HG03095 (cell line): ENCODE measurements at regions not wholly inside any gene's neighbourhood (a gene's known extent, or its start where the extent isn't known, plus 50 kb on each side); places are given as distances from the start of the nearest gene placed in this dataset.

Experiments used
- ATAC-seq: cut with Tn5 transposase; IDR thresholded peaks from one replicate; pipeline ENCODE4 v1.9.1; 2021; ENCODE audit warnings: moderate library complexity; ENCODE audit not compliant: unreplicated experiment

- ATAC-seq, result no peak
Measured at GRCh38 chr15:35320158-35320780, 225.7 kb downstream of the DPH6 start.

- no peak for ATAC-seq
Measured at GRCh38 chr15:35319354-35319753, 226.6 kb downstream of the DPH6 start.

- ATAC-seq, result no peak
Measured at GRCh38 chr15:35317217-35317616, 228.7 kb downstream of the DPH6 start.

GRCh38 chr15:35312344-35312743 lies 227.2 kb upstream of the NANOGP8 start:
- ATAC-seq, result no peak

- ATAC-seq, result no peak
Measured at GRCh38 chr15:35311615-35312014, 226.5 kb upstream of the NANOGP8 start.

- no peak for ATAC-seq
Measured at GRCh38 chr15:35309886-35310285, 224.8 kb upstream of the NANOGP8 start.

- ATAC-seq, result no peak
Measured at GRCh38 chr15:35308802-35309201, 223.7 kb upstream of the NANOGP8 start.

- no peak for ATAC-seq
Measured at GRCh38 chr15:35307676-35308075, 222.6 kb upstream of the NANOGP8 start.

GRCh38 chr15:35307026-35307425 lies 221.9 kb upstream of the NANOGP8 start:
- ATAC-seq, result no peak

GRCh38 chr15:35306361-35306981 lies 221.4 kb upstream of the NANOGP8 start:
- no peak for ATAC-seq

GRCh38 chr15:35305946-35306345 lies 220.9 kb upstream of the NANOGP8 start:
- ATAC-seq, result no peak

- no peak for ATAC-seq
Measured at GRCh38 chr15:35305031-35305550, 220.0 kb upstream of the NANOGP8 start.

GRCh38 chr15:35304389-35304788 lies 219.3 kb upstream of the NANOGP8 start:
- no peak for ATAC-seq

- no peak for ATAC-seq
Measured at GRCh38 chr15:35302334-35302733, 217.2 kb upstream of the NANOGP8 start.

- no peak for ATAC-seq
Measured at GRCh38 chr15:35301088-35301487, 216.0 kb upstream of the NANOGP8 start.

GRCh38 chr15:35299059-35299735 lies 214.1 kb upstream of the NANOGP8 start:
- ATAC-seq, result no peak

GRCh38 chr15:35298509-35298908 lies 213.4 kb upstream of the NANOGP8 start:
- no peak for ATAC-seq

- ATAC-seq, result no peak
Measured at GRCh38 chr15:35293353-35294130, 208.4 kb upstream of the NANOGP8 start.

- ATAC-seq, result no peak
Measured at GRCh38 chr15:35290301-35290721, 205.2 kb upstream of the NANOGP8 start.

GRCh38 chr15:35289024-35289617 lies 204.0 kb upstream of the NANOGP8 start:
- ATAC-seq, result no peak

GRCh38 chr15:35288580-35288979 lies 203.5 kb upstream of the NANOGP8 start:
- no peak for ATAC-seq
